ENCODE measurements at regions not wholly inside any gene's neighbourhood (a gene's known extent, or its start where the extent isn't known, plus 50 kb on each side); places are given as distances from the start of the nearest gene placed in this dataset.

GRCh38 chr4:129218360-129218759, 122.4 kb downstream of the C4orf33 start:
- no peaks in the 10 kb centered on the region for H3K4me1 Mint-ChIP-seq
- 88% methylated on average over 2 of the region's 4 CpGs for WGBS (ENCODE audit: insufficient coverage)
- ChIA-PET POLR2A (no interaction called here), CTCF (no interaction called here)
- Histone ChIP-seq H3K27ac (ENCODE audit: low read length in 2 of 2) (no peak overlapping the region), H3K9me3 (ENCODE audit: control extremely low read depth in 1 of 3, control insufficient read depth in 2 of 3, insufficient read depth in 1 of 3, low read length in 2 of 3) (no peaks in the 10 kb centered on the region), H3K4me2 (replicated peaks; ENCODE audit: low read depth, low read length, poor library complexity, severe bottlenecking) (no peak overlapping the region), H3K27me3 (replicated peaks in 1 of 4; ENCODE audit: control extremely low read depth in 1 of 4, control insufficient read depth in 3 of 4, insufficient read depth in 4 of 4, low read length in 3 of 4) (no peaks in the 10 kb centered on the region), H3K4me1 (ENCODE audit: control insufficient read depth in 2 of 2, insufficient read depth in 2 of 2, low read length in 2 of 2) (no peaks in the 10 kb centered on the region), H3K4me3 (ENCODE audit: control extremely low read depth in 1 of 5, extremely low read depth in 1 of 5, insufficient read depth in 1 of 5, low read depth in 2 of 5, low read length in 4 of 5) (no peak overlapping the region), H2AFZ (ENCODE audit: insufficient read depth, low read depth, low read length, poor library complexity, severe bottlenecking) (no peak overlapping the region), H3K36me3 (replicated peaks in 1 of 2; ENCODE audit: control extremely low read depth in 1 of 2, control insufficient read depth in 1 of 2, extremely low read depth in 1 of 2, insufficient read depth in 2 of 2, low read length in 1 of 2) (no peaks in the 10 kb centered on the region), H3K79me2 (ENCODE audit: control insufficient read depth, insufficient read depth, low read length) (no peaks in the 10 kb centered on the region), H3K9ac (ENCODE audit: low read length) (no peak overlapping the region), H4K20me1 (ENCODE audit: control insufficient read depth, insufficient read depth, low read length, poor library complexity, severe bottlenecking) (no peaks in the 10 kb centered on the region)
- intact Hi-C loops (cut with micrococcal nuclease), result no loop called here
- TF ChIP-seq CTCF (IDR thresholded peaks at IDR 0.05) (no peak), EZH2 (IDR thresholded peaks at IDR 0.05; ENCODE audit: borderline replicate concordance, insufficient read depth, low read depth, low read length, poor library complexity, severe bottlenecking) (no peak)
- H3K9me3 Mint-ChIP-seq (ENCODE audit: insufficient read depth), result no peaks in the 10 kb centered on the region
- H3K27ac Mint-ChIP-seq, result no peak overlapping the region
- ATAC-seq (ENCODE audit: low read depth), result no peak
- no peak overlapping the region for H3K4me3 Mint-ChIP-seq
- H3K27me3 Mint-ChIP-seq, result no peaks in the 10 kb centered on the region
- DNase-seq, result no peak

DNA sequence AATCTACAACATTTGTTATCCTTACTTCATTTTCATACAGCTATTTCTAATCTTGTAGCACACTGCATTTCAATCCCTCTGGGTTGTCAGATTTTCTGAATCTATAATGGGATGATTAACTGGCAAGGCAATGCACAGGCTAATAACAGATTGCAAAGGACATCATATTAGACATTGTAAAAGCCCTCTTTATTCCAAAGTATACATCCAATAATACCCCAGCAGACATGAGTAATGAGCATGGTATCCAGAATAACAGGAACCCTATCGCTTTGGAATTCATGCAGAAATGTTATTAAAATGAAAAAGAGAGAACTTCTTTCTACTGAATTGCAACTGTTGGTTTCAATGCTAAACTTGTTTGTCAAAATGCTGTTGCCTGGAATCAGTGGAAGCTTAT, 122.9 kb downstream of the C4orf33 start:
- Histone ChIP-seq H3K27ac (ENCODE audit: low read length in 2 of 2) (no peak overlapping the region), H3K4me3 (ENCODE audit: control extremely low read depth in 1 of 5, extremely low read depth in 1 of 5, insufficient read depth in 1 of 5, low read depth in 2 of 5, low read length in 4 of 5) (no peak overlapping the region), H3K4me2 (replicated peaks; ENCODE audit: low read depth, low read length, poor library complexity, severe bottlenecking) (no peak overlapping the region), H2AFZ (ENCODE audit: insufficient read depth, low read depth, low read length, poor library complexity, severe bottlenecking) (no peak overlapping the region), H3K4me1 (ENCODE audit: control insufficient read depth in 2 of 2, insufficient read depth in 2 of 2, low read length in 2 of 2) (no peaks in the 10 kb centered on the region), H3K79me2 (ENCODE audit: control insufficient read depth, insufficient read depth, low read length) (no peaks in the 10 kb centered on the region), H3K9ac (ENCODE audit: low read length) (no peak overlapping the region), H3K9me3 (ENCODE audit: control extremely low read depth in 1 of 3, control insufficient read depth in 2 of 3, insufficient read depth in 1 of 3, low read length in 2 of 3) (no peaks in the 10 kb centered on the region), H3K27me3 (replicated peaks in 1 of 4; ENCODE audit: control extremely low read depth in 1 of 4, control insufficient read depth in 3 of 4, insufficient read depth in 4 of 4, low read length in 3 of 4) (no peaks in the 10 kb centered on the region), H3K36me3 (replicated peaks in 1 of 2; ENCODE audit: control extremely low read depth in 1 of 2, control insufficient read depth in 1 of 2, extremely low read depth in 1 of 2, insufficient read depth in 2 of 2, low read length in 1 of 2) (no peaks in the 10 kb centered on the region), H4K20me1 (ENCODE audit: control insufficient read depth, insufficient read depth, low read length, poor library complexity, severe bottlenecking) (no peaks in the 10 kb centered on the region)
- Mint-ChIP-seq H3K27ac (no peak overlapping the region), H3K4me1 (no peaks in the 10 kb centered on the region), H3K9me3 (ENCODE audit: insufficient read depth) (no peaks in the 10 kb centered on the region), H3K4me3 (no peak overlapping the region), H3K27me3 (no peaks in the 10 kb centered on the region)
- POLR2A ChIA-PET, result no interaction called here
- DNase-seq (no peak), ATAC-seq (ENCODE audit: low read depth) (no peak)
- WGBS (ENCODE audit: insufficient coverage), result no CpG with 5 or more reads among the region's 1 CpG
- CTCF ChIA-PET, result no interaction called here
- intact Hi-C loops (cut with micrococcal nuclease), result no loop called here
- TF ChIP-seq CTCF (IDR thresholded peaks at IDR 0.05) (no peak), EZH2 (IDR thresholded peaks at IDR 0.05; ENCODE audit: borderline replicate concordance, insufficient read depth, low read depth, low read length, poor library complexity, severe bottlenecking) (no peak)

Measured in B cell (primary cell).